BLaER1 (cell line): ENCODE measurements at regions not wholly inside any gene's neighbourhood (a gene's known extent, or its start where the extent isn't known, plus 50 kb on each side); places are given as distances from the start of the nearest gene placed in this dataset.

ENCODE experiments used
- H3K27ac ChIP-seq: shearing (Covaris generic); formaldehyde crosslinking; 2 replicates; pipeline ENCODE4 v1.8.1; 2022
- H3K27me3 ChIP-seq: shearing (Covaris generic); formaldehyde crosslinking; 2 replicates; pipeline ENCODE4 v1.8.1; 2022
- H3K36me3 ChIP-seq: shearing (Covaris generic); formaldehyde crosslinking; 2 replicates; pipeline ENCODE4 v1.8.1; 2022
- H3K4me1 ChIP-seq: shearing (Covaris generic); formaldehyde crosslinking; 2 replicates; pipeline ENCODE4 v1.8.1; 2022
- H3K4me2 ChIP-seq: shearing (Covaris generic); formaldehyde crosslinking; 2 replicates; pipeline ENCODE4 v1.8.1; 2022
- H3K4me3 ChIP-seq: shearing (Covaris generic); formaldehyde crosslinking; 2 replicates; pipeline ENCODE4 v1.8.1; 2022
- H3K9ac ChIP-seq: shearing (Covaris generic); formaldehyde crosslinking; 2 replicates; pipeline ENCODE4 v1.8.1; 2022
- H3K9me3 ChIP-seq: shearing (Covaris generic); formaldehyde crosslinking; 2 replicates; pipeline ENCODE4 v1.8.1; 2022
- H4K20me1 ChIP-seq: shearing (Covaris generic); formaldehyde crosslinking; 2 replicates; pipeline ENCODE4 v1.8.1; 2022
- Cebpa-rat ChIP-seq: shearing (Covaris generic); IDR thresholded peaks from 2 replicates; pipeline ENCODE4 v1.8.1; 2022

DNA sequence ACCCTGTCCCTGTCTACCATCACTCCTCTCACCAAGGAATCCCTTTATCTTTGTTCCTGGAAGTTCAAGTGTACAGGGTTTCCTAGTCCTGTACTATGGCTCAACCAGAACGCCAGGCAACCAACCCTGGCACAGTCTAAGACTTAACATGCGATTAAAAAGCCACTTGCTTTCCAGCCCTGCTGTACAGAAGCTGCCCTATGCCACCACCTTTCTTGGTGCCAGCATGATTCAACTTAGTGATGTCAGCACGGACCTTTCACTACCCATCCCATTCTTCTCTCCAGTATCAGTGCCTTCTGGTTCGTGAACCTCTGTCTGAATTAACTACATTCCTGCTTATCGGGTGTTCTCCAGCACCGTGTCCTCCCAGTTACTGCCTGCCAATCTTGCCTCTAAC, 151.1 kb downstream of the KLF12 start:
- Histone ChIP-seq H3K27ac (no peak overlapping the region), H3K4me1 (peaks cover 6% of the 10 kb centered on the region; the same call in 1 of the 2 replicates), H3K27me3 (no peaks in the 10 kb centered on the region), H3K36me3 (peaks cover 45% of the 10 kb centered on the region), H4K20me1 (0 out of 2 replicates have a peak, but pooled peaks cover 5% of the 10 kb centered on the region), H3K4me2 (no peak overlapping the region), H3K9ac (no peak overlapping the region), H3K9me3 (peaks cover 17% of the 10 kb centered on the region), H3K4me3 (no peak overlapping the region)
- no peak for TF ChIP-seq Cebpa-rat

DNA sequence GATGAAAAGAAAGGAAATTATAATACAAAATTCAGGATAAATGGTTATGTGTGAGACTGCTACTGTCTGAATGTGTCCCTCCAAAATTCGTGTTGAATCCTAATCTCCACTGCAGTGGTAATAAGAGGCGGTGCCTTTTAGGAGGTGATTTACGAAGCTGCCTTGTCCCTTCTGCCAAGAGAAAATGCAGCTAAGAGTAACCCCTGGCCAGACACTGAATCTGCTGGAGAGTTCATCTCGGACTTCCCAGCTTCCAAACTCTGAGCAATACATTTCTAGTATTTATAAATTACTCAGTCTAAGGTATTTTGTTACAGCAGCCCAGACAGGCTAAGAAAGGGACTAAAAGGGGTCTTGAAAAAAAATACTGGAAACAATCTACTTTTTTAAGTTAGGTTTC, 152.6 kb downstream of the KLF12 start:
- Histone ChIP-seq H3K9me3 (peaks cover 22% of the 10 kb centered on the region), H3K4me3 (no peak overlapping the region), H3K27ac (no peak overlapping the region), H4K20me1 (0 out of 2 replicates have a peak, but pooled peaks cover 5% of the 10 kb centered on the region), H3K4me2 (no peak overlapping the region), H3K9ac (no peak overlapping the region), H3K4me1 (no peaks in the 10 kb centered on the region), H3K36me3 (peaks cover 51% of the 10 kb centered on the region), H3K27me3 (no peaks in the 10 kb centered on the region)
- TF ChIP-seq Cebpa-rat = no peak

DNA sequence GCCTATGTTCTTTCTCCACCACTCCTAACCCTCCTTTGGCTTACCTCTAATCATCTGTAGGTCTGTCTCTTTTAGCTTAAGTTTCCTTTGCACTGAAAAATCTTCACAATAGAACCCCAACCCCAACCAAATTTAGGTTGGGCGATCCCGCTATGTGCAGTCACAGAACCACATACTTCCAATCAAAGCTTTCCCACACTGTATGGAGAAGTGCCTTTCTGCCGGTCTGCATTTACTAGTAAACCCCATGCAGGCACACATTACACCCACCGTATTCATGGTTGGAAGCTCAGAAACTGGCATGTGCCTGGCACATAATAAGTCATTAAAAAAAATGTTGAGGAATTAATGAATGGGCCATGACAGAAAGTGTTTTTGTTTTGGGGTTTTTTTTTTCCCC, 158.4 kb downstream of the KLF12 start:
- no peak overlapping the region for H3K9ac ChIP-seq
- H3K4me3 ChIP-seq = no peak overlapping the region
- H4K20me1 ChIP-seq = no peaks in the 10 kb centered on the region
- H3K27ac ChIP-seq = no peak overlapping the region
- peaks cover 73% of the 10 kb centered on the region for H3K9me3 ChIP-seq
- no peaks in the 10 kb centered on the region for H3K4me1 ChIP-seq
- no peak overlapping the region for H3K4me2 ChIP-seq
- H3K36me3 ChIP-seq = peaks cover 45% of the 10 kb centered on the region
- TF ChIP-seq Cebpa-rat = no peak
- H3K27me3 ChIP-seq = no peaks in the 10 kb centered on the region

DNA sequence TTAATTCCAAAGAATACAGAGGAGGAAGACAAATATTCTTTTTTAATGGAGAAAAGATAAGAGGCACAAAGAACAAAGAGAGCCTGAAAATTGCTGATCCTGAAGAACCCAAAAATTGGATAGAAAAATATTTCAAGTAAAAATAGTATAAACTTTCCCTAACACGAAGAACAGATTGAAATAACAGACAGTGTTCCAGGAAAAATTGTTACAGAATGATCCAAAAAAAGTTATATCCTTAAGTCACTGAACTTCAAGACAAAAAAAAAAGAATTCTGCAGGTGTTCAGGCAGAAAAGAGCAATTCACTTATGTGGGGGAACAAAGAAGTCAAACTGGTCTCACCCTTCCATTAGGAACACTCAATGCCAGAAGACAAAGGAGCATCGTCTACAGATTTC, 160.2 kb downstream of the KLF12 start:
- H4K20me1 ChIP-seq = no peaks in the 10 kb centered on the region
- no peak overlapping the region for H3K4me3 ChIP-seq
- peaks cover 83% of the 10 kb centered on the region for H3K9me3 ChIP-seq
- no peak overlapping the region for H3K4me2 ChIP-seq
- H3K9ac ChIP-seq = no peak overlapping the region
- H3K4me1 ChIP-seq = peaks cover 16% of the 10 kb centered on the region
- H3K36me3 ChIP-seq = peaks cover 46% of the 10 kb centered on the region
- TF ChIP-seq Cebpa-rat = no peak
- H3K27ac ChIP-seq = no peak overlapping the region
- H3K27me3 ChIP-seq = no peaks in the 10 kb centered on the region

DNA sequence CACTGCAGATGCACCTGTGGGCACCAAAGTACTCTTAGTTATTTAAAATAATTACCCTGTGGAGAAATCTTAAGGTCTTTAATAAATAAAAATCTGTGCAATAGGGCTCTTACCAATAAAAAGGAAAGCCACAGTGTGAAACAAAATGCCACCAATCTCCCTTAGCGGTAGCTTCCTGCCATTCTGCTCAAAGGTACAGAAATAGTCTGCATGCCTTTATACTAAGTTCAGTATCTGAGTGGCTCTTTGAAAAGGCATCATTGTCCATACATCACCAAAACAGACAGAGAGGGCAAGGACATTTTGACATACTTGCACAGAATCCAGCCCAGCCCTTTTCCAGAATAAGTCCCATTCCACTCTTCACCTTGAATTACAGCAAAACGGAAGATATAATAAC, 161.0 kb downstream of the KLF12 start:
- Histone ChIP-seq H3K9ac (no peak overlapping the region), H4K20me1 (no peaks in the 10 kb centered on the region), H3K4me3 (no peak overlapping the region), H3K27me3 (no peaks in the 10 kb centered on the region), H3K27ac (no peak overlapping the region), H3K4me2 (no peak overlapping the region), H3K9me3 (peaks cover 75% of the 10 kb centered on the region), H3K36me3 (peaks cover 37% of the 10 kb centered on the region), H3K4me1 (peaks cover 25% of the 10 kb centered on the region)
- no peak for TF ChIP-seq Cebpa-rat

DNA sequence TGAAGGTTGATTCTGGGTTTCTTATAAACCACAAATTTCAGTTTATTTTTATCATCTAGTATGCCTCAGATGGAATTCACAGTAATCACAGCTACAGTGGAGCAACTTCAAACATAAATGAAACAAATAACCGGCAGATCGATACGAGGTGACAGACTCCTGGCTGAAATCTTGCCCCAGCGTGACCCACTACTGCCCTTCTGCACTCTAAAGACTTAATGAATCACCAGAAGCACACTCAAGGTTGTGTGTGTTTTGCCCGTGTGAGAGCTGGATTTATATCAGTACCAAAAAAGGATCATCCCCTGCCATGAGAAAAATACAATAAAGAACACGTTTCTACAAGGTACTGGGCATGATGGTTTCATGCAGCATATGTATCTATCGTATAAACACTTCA, 161.7 kb downstream of the KLF12 start:
- no peak for TF ChIP-seq Cebpa-rat
- Histone ChIP-seq H4K20me1 (no peaks in the 10 kb centered on the region), H3K36me3 (peaks cover 37% of the 10 kb centered on the region), H3K27ac (no peak overlapping the region), H3K9me3 (peaks cover 72% of the 10 kb centered on the region), H3K27me3 (no peaks in the 10 kb centered on the region), H3K4me3 (no peak overlapping the region), H3K4me1 (peaks cover 31% of the 10 kb centered on the region), H3K9ac (no peak overlapping the region), H3K4me2 (no peak overlapping the region)

DNA sequence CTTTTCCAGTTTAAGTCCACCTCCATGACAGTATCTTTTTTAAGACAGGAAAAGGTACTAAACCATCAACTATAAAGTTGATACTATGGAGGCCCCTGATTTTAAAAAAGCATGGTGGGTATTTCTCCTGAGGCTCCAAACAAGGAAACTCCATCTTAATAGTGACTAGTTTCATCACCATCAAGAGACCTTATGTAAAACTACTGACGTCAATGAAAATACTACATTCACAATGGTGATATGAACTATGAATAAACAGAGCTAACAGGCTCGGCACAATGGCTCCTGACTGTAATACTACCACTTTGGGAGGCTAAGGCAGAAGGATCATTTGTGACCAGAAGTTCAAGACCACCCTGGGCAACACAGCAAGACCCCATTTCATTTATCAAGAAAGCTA, 162.7 kb downstream of the KLF12 start:
- Histone ChIP-seq H3K9me3 (peaks cover 65% of the 10 kb centered on the region), H3K27me3 (no peaks in the 10 kb centered on the region), H3K4me2 (no peak overlapping the region), H3K36me3 (peaks cover 30% of the 10 kb centered on the region), H3K9ac (no peak overlapping the region), H4K20me1 (no peaks in the 10 kb centered on the region), H3K4me3 (no peak overlapping the region), H3K27ac (no peak overlapping the region), H3K4me1 (peaks cover 41% of the 10 kb centered on the region)
- TF ChIP-seq Cebpa-rat = no peak

DNA sequence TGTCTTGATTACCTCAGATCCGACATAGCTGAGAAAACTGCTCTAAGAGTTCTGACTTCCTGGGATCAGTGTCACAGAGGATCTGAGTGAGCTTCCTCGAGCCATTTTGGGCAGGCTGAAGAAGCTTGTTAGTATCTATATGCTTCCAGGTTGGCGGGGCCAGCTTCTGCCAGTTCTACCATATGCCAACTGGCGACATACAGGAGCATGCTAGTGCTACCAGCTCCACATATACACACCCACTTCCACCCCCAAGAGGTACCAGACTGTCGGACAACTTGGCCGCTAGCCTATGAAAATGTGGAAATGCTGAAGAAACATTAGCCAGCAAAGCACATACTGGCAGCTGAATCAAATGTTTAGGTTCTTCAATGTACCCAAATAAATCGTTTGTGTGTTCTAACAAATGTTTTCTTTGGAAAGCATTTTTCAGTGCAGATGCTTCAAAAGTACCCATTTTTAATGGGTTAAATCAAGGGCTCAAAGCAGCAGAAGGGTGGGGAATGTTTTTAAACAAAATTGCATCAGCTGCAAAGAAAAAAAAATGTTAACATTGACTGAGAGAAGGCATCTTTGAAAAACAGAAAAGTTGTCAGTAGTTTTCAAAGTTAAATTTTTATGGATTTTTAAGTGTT, 163.7 kb downstream of the KLF12 start:
- no peaks in the 10 kb centered on the region for H3K27me3 ChIP-seq
- no peak overlapping the region for H3K4me2 ChIP-seq
- no peak overlapping the region for H3K9ac ChIP-seq
- H3K27ac ChIP-seq = no peak overlapping the region
- no peaks in the 10 kb centered on the region for H4K20me1 ChIP-seq
- H3K9me3 ChIP-seq = peaks cover 56% of the 10 kb centered on the region
- no peak overlapping the region for H3K4me3 ChIP-seq
- peaks cover 21% of the 10 kb centered on the region for H3K36me3 ChIP-seq
- peaks cover 51% of the 10 kb centered on the region for H3K4me1 ChIP-seq
- no peak for TF ChIP-seq Cebpa-rat

DNA sequence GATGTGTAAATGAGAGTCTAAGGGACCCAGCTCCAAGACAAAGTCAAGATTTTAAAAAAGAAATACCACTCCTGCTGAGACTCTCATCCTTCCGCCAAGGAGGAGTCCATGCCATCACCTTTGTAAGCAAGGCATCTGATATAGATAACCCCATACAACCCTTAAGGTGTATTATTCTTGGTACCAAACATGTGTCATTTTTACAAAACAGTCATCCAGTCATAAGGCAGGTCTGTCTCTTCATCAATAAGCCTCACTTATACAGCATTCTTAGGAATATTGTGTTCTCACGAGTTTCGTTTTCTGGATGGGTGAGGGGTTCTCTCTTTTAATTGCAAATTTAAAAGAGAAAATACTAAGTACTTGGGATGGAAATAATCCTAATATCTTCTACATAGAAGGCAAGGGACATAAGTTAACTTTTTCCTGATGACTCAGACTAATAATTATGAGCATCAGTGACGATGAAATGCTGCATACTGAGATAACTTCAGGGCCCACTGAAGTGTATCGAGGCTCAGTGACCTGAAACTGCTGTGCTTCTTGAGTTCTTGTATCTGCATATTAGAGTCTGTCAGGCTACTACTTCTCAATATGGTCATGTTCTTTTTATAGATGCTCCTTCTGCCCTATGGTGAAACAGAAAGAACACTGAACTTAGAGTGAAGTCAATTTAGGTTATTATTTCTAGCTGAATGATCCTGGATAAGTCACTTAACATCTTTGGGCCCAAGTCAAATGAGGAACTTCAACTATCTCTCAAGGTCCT, 166.6 kb downstream of the KLF12 start:
- H3K36me3 ChIP-seq = peaks cover 6% of the 10 kb centered on the region
- H4K20me1 ChIP-seq = no peaks in the 10 kb centered on the region
- peak overlapping the region; percentile 58 for H3K27ac ChIP-seq
- TF ChIP-seq Cebpa-rat = no peak
- peak overlapping the region; percentile 43; the same call in 1 of the 2 replicates for H3K4me3 ChIP-seq
- no peaks in the 10 kb centered on the region for H3K27me3 ChIP-seq
- H3K9me3 ChIP-seq = peaks cover 47% of the 10 kb centered on the region
- H3K9ac ChIP-seq = no peak overlapping the region
- peaks cover 59% of the 10 kb centered on the region for H3K4me1 ChIP-seq
- H3K4me2 ChIP-seq = peak overlapping the region; percentile 79

DNA sequence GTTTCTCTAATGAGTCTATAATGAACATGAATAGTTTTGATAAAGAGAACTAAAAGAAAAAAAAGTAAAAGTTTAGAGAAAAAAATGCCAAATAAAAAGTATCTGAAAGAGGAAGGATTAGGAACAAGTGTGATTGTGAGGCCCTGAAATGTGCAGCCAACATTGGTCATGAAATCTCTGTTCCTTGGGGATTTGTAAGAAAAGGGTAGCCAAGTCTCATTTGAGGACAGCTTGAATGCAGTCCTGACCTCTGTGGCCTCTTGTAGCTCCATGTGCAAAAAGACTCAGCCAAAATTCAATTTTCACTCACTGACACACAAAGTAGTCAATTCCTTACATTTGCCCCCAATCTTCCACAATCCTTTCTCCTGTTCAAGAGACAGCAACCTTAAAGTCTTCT, 167.9 kb downstream of the KLF12 start:
- TF ChIP-seq Cebpa-rat = no peak
- Histone ChIP-seq H3K27me3 (no peaks in the 10 kb centered on the region), H3K4me3 (no peak overlapping the region), H3K4me2 (peak overlapping the region; percentile 79), H3K4me1 (peaks cover 71% of the 10 kb centered on the region), H3K9ac (peak overlapping the region; percentile 40; the same call in 1 of the 2 replicates), H3K27ac (peak overlapping the region; percentile 58), H3K36me3 (peaks cover 12% of the 10 kb centered on the region), H4K20me1 (no peaks in the 10 kb centered on the region), H3K9me3 (peaks cover 46% of the 10 kb centered on the region)
